Gastrocnemius medialis (tissue), 4 donors: ENCODE measurements at regions not wholly inside any gene's neighbourhood (a gene's known extent, or its start where the extent isn't known, plus 50 kb on each side); places are given as distances from the start of the nearest gene placed in this dataset.

ENCODE experiments used
- ATAC-seq, 2 donors: fragments of 150-250 bp; one replicate each; pipeline ENCODE4 v1.9.1; 2016
- DNase-seq, 2 donors: peaks; one replicate each; pipeline ENCODE4 v3.0.0-alpha.2; 2019
- H3K27ac ChIP-seq, 4 donors: fragments of 200-600 bp; sonication (generic); 1 replicate in 1 of 4; 2 replicates in 3 of 4; pipeline ENCODE4 v1.5.1; 2016 to 2018; ENCODE audit warnings: mild to moderate bottlenecking in 2 of 4, moderate library complexity in 1 of 4
- H3K27me3 ChIP-seq, 3 donors: fragments of 200-600 bp; sonication (generic) in 2 of 3; 1 replicate in 1 of 3; 2 replicates in 2 of 3; pipeline versions ENCODE4 v1.5.1 to v1.6.0; 2016 to 2019; ENCODE audit warnings: mild to moderate bottlenecking in 1 of 3, moderate library complexity in 1 of 3
- H3K36me3 ChIP-seq, 2 donors: fragments of 200-600 bp; sonication (generic) in 1 of 2; one replicate each; pipeline ENCODE4 v1.5.1; 2017 to 2018
- H3K4me1 ChIP-seq, 2 donors: fragments of 200-600 bp; sonication (generic) in 1 of 2; one replicate each; pipeline ENCODE4 v1.5.1; 2016 to 2017; ENCODE audit warnings: mild to moderate bottlenecking in 2 of 2
- H3K4me3 ChIP-seq, 4 donors: fragments of 200-600 bp; sonication (generic) in 3 of 4; 1 replicate in 1 of 4; 2 replicates in 3 of 4; pipeline ENCODE4 v1.5.1; 2016 to 2019; ENCODE audit warnings: mild to moderate bottlenecking in 2 of 4
- H3K9me3 ChIP-seq, 3 donors: fragments of 200-600 bp; sonication (generic) in 2 of 3; 1 replicate in 1 of 3; 2 replicates in 2 of 3; pipeline ENCODE4 v1.5.1; 2016 to 2019
- CTCF ChIP-seq, 5 experiments: fragments of 450-650 bp in 3 of 5; fragments of 200-600 bp in 2 of 5; sonication (generic) in 2 of 5; IDR thresholded peaks in 4 of 5; conservative IDR thresholded peaks in 1 of 5; 1 replicate in 4 of 5; 2 replicates in 1 of 5; pipeline ENCODE4 v1.5.1; 2016 to 2019; ENCODE audit warnings: antibody characterized with exemption in 5 of 5, mild to moderate bottlenecking in 3 of 5, moderate library complexity in 3 of 5
- POLR2A ChIP-seq, 2 donors: fragments of 450-650 bp; IDR thresholded peaks; one replicate each; pipeline ENCODE4 v1.6.1; 2017; ENCODE audit warnings: antibody characterized with exemption in 2 of 2, mild to moderate bottlenecking in 2 of 2, moderate library complexity in 2 of 2
- in situ Hi-C, 4 donors: fragments of 200-750 bp; cut with MboI; loops; one replicate each; pipeline versions ENCODE4 v1.15.0 to v1.8.0; 2017; ENCODE audit warnings: low sequenced_read_pairs in 4 of 4
- intact Hi-C: fragments of 100-400 bp; cut with DNase I; formaldehyde crosslinking; loops from one replicate; pipeline ENCODE4 v1.15.1; 2023; ENCODE audit warnings: low total_unique reads

DNA sequence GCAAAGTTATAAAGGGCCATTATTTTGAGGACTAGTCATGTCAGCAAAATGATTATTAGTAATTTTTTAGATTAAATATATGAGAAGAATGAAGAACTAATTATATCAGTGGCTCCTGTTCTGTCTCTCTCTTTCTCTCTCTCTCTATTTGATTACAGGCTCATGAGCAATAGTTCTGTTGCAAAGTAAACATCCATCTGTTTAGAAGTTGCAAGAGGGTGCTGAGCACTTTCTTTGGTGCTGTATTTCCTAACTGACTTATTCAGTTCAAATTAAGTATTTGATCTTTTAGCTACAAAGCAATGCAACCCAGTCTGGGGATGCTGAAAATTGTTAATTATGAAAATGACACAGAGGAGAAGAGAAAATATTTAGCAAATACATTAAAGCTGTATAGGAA is 408.1 kb upstream of the UBE2E3 start:
- Histone ChIP-seq H3K27ac (no peak overlapping the region), H3K27me3 (no peaks in the 10 kb centered on the region), H3K4me3 (no peak overlapping the region), H3K9me3 (no peaks in the 10 kb centered on the region), H3K36me3 (no peaks in the 10 kb centered on the region), H3K4me1 (no peaks in the 10 kb centered on the region)
- DNase-seq (no peak), ATAC-seq (no peak)
- no peak for TF ChIP-seq POLR2A (IDR thresholded peaks at IDR 0.05)
- TF ChIP-seq CTCF (IDR thresholded peaks at IDR 0.05 in 4 of 5, conservative IDR thresholded peaks at IDR 0.05 in 1 of 5) = no peak
- intact Hi-C loops (no loop called here), in situ Hi-C loops (no loop called here)

- intact Hi-C loops = no loop called here
- H3K9me3 ChIP-seq = no peaks in the 10 kb centered on the region
- no peak for TF ChIP-seq POLR2A (IDR thresholded peaks at IDR 0.05)
- H3K27me3 ChIP-seq = no peaks in the 10 kb centered on the region
- ATAC-seq (no peak), DNase-seq (no peak)
- in situ Hi-C loops = no loop called here
- H3K27ac ChIP-seq = no peak overlapping the region
- no peak overlapping the region for H3K4me3 ChIP-seq
- H3K36me3 ChIP-seq = no peaks in the 10 kb centered on the region
- no peaks in the 10 kb centered on the region for H3K4me1 ChIP-seq
Measured at GRCh38 chr2:180571559-180571958, 408.8 kb upstream of the UBE2E3 start.

GRCh38 chr2:180570864-180571263 is 409.5 kb upstream of the UBE2E3 start:
- Histone ChIP-seq H3K36me3 (no peaks in the 10 kb centered on the region), H3K27ac (no peak overlapping the region), H3K9me3 (no peaks in the 10 kb centered on the region), H3K4me1 (no peaks in the 10 kb centered on the region), H3K4me3 (no peak overlapping the region), H3K27me3 (no peaks in the 10 kb centered on the region)
- TF ChIP-seq CTCF (IDR thresholded peaks at IDR 0.05 in 4 of 5, conservative IDR thresholded peaks at IDR 0.05 in 1 of 5) (no peak), POLR2A (IDR thresholded peaks at IDR 0.05) (no peak)
- intact Hi-C loops = no loop called here
- ATAC-seq (no peak), DNase-seq (no peak)
- in situ Hi-C loops = no loop called here

- intact Hi-C loops (no loop called here), in situ Hi-C loops (no loop called here)
- no peak for DNase-seq
- H3K27me3 ChIP-seq = no peaks in the 10 kb centered on the region
- TF ChIP-seq CTCF (IDR thresholded peaks at IDR 0.05 in 4 of 5, conservative IDR thresholded peaks at IDR 0.05 in 1 of 5) (no peak), POLR2A (IDR thresholded peaks at IDR 0.05) (no peak)
- no peaks in the 10 kb centered on the region for H3K36me3 ChIP-seq
- ATAC-seq = no peak
- H3K4me1 ChIP-seq = no peaks in the 10 kb centered on the region
- H3K9me3 ChIP-seq = no peaks in the 10 kb centered on the region
- no peak overlapping the region for H3K4me3 ChIP-seq
- no peak overlapping the region for H3K27ac ChIP-seq
Measured at GRCh38 chr2:180564051-180564450, 416.4 kb upstream of the UBE2E3 start.

- in situ Hi-C loops (no loop called here), intact Hi-C loops (no loop called here)
- no peak overlapping the region for H3K27ac ChIP-seq
- DNase-seq = no peak
- no peak overlapping the region for H3K4me3 ChIP-seq
- TF ChIP-seq CTCF (IDR thresholded peaks at IDR 0.05 in 4 of 5, conservative IDR thresholded peaks at IDR 0.05 in 1 of 5) = no peak
- TF ChIP-seq POLR2A (IDR thresholded peaks at IDR 0.05) = no peak
- H3K4me1 ChIP-seq = no peaks in the 10 kb centered on the region
- no peak for ATAC-seq
- no peaks in the 10 kb centered on the region for H3K9me3 ChIP-seq
- no peaks in the 10 kb centered on the region for H3K27me3 ChIP-seq
- H3K36me3 ChIP-seq = no peaks in the 10 kb centered on the region
Measured at GRCh38 chr2:180562378-180562777, 418.0 kb upstream of the UBE2E3 start.
